DND-41 (cell line): ENCODE measurements at regions not wholly inside any gene's neighbourhood (a gene's known extent, or its start where the extent isn't known, plus 50 kb on each side); places are given as distances from the start of the nearest gene placed in this dataset.

Source experiments
- ATAC-seq: fragments of 200-7000 bp; cut with Tn5 transposase; 3 replicates; pipeline ENCODE4 v1.9.1; 2021; ENCODE audit warnings: low read depth; ENCODE audit not compliant: insufficient read depth
- DNase-seq: peaks from one replicate; pipeline ENCODE4 v3.0.0-alpha.2; 2020
- H2AFZ ChIP-seq: 2 replicates; pipeline ENCODE4 v1.6.0; 2012; ENCODE audit warnings: low read depth, low read length
- H3K27ac ChIP-seq: 2 replicates; pipeline ENCODE4 v1.5.1; 2012; ENCODE audit warnings: low read length, inconsistent platforms
- H3K27me3 ChIP-seq: fragments of 200-600 bp; sonication (generic); 2 replicates; pipeline ENCODE4 v1.6.0; 2012; ENCODE audit warnings: low read length, mild to moderate bottlenecking, inconsistent platforms; ENCODE audit not compliant: insufficient read depth, poor library complexity
- H3K36me3 ChIP-seq: 2 replicates; pipeline ENCODE4 v1.5.1; 2012; ENCODE audit warnings: low read length, inconsistent platforms; ENCODE audit not compliant: insufficient read depth
- H3K4me1 ChIP-seq: 2 replicates; pipeline ENCODE4 v1.5.1; 2012; ENCODE audit warnings: mild to moderate bottlenecking, low read length; ENCODE audit not compliant: insufficient read depth
- H3K4me2 ChIP-seq: 2 replicates; pipeline ENCODE4 v1.6.0; 2012; ENCODE audit warnings: mild to moderate bottlenecking, moderate library complexity, low read length, inconsistent platforms; ENCODE audit not compliant: insufficient read depth
- H3K4me3 ChIP-seq, 2 experiments: fragments of 200-600 bp in 1 of 2; shearing (Covaris generic) in 1 of 2; 2 replicates each; pipeline ENCODE4 v1.5.1; 2012 to 2016; ENCODE audit warnings: inconsistent platforms in 2 of 2, low read length in 2 of 2, mild to moderate bottlenecking in 2 of 2, low read depth in 1 of 2, moderate library complexity in 1 of 2
- H3K79me2 ChIP-seq: 2 replicates; pipeline ENCODE4 v1.6.0; 2012; ENCODE audit warnings: low read length, inconsistent platforms; ENCODE audit not compliant: insufficient read depth
- H3K9ac ChIP-seq: 2 replicates; pipeline ENCODE4 v1.6.0; 2012; ENCODE audit warnings: low read depth, mild to moderate bottlenecking, inconsistent platforms, low read length, moderate library complexity
- H3K9me3 ChIP-seq: 2 replicates; pipeline ENCODE4 v1.5.1; 2012; ENCODE audit warnings: low read length, moderate library complexity, mild to moderate bottlenecking, inconsistent platforms; ENCODE audit not compliant: insufficient read depth, severe bottlenecking
- H4K20me1 ChIP-seq: 2 replicates; pipeline ENCODE4 v1.6.0; 2012; ENCODE audit warnings: low read length; ENCODE audit not compliant: insufficient read depth
- EZH2 ChIP-seq: IDR thresholded peaks from 3 replicates; pipeline ENCODE4 v1.6.1; 2012; ENCODE audit warnings: borderline replicate concordance, low read depth, mild to moderate bottlenecking, moderate library complexity, low read length, inconsistent platforms; ENCODE audit not compliant: severe bottlenecking
- TF ChIP-seq, protein P1 (sequence below): IDR thresholded peaks from 2 replicates; pipeline ENCODE4 v1.5.1; 2012; ENCODE audit warnings: borderline replicate concordance, low read length, moderate library complexity, mild to moderate bottlenecking; ENCODE audit not compliant: poor library complexity, severe bottlenecking; ENCODE audit errors: extremely low read depth

DNA sequence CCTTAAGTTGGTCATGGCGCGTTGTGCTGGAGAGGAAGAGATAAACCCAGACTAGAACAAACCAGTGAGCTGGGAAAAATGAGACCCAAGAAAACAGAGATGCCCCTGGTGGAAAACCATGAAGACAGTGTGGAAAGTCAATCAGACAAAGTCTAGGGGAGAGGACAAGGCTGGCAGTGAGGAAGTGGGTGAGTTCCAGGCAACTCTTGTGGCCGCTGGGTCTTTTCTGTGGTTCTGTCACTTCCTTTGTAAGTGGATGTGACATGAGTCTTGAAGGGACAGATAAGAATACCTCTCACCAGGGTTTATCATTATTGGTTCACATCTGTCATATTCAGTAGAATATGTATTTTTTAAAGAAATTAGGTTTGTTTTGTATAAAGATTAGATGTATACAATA is 738.4 kb downstream of the DHX35 start:
- Histone ChIP-seq H3K4me1 (peaks cover 15% of the 10 kb centered on the region), H3K36me3 (no peaks in the 10 kb centered on the region), H3K4me3 (no peak overlapping the region), H4K20me1 (no peaks in the 10 kb centered on the region), H3K4me2 (no peak overlapping the region), H3K27me3 (no peaks in the 10 kb centered on the region), H3K9ac (no peak overlapping the region), H2AFZ (no peak overlapping the region), H3K79me2 (no peaks in the 10 kb centered on the region), H3K27ac (no peak overlapping the region), H3K9me3 (no peaks in the 10 kb centered on the region)
- TF ChIP-seq, protein P1, sequence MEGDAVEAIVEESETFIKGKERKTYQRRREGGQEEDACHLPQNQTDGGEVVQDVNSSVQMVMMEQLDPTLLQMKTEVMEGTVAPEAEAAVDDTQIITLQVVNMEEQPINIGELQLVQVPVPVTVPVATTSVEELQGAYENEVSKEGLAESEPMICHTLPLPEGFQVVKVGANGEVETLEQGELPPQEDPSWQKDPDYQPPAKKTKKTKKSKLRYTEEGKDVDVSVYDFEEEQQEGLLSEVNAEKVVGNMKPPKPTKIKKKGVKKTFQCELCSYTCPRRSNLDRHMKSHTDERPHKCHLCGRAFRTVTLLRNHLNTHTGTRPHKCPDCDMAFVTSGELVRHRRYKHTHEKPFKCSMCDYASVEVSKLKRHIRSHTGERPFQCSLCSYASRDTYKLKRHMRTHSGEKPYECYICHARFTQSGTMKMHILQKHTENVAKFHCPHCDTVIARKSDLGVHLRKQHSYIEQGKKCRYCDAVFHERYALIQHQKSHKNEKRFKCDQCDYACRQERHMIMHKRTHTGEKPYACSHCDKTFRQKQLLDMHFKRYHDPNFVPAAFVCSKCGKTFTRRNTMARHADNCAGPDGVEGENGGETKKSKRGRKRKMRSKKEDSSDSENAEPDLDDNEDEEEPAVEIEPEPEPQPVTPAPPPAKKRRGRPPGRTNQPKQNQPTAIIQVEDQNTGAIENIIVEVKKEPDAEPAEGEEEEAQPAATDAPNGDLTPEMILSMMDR, result peak; percentile 8
- TF ChIP-seq EZH2, result no peak
- DNase-seq (peak; percentile 74), ATAC-seq (peak; percentile 98)

DNA sequence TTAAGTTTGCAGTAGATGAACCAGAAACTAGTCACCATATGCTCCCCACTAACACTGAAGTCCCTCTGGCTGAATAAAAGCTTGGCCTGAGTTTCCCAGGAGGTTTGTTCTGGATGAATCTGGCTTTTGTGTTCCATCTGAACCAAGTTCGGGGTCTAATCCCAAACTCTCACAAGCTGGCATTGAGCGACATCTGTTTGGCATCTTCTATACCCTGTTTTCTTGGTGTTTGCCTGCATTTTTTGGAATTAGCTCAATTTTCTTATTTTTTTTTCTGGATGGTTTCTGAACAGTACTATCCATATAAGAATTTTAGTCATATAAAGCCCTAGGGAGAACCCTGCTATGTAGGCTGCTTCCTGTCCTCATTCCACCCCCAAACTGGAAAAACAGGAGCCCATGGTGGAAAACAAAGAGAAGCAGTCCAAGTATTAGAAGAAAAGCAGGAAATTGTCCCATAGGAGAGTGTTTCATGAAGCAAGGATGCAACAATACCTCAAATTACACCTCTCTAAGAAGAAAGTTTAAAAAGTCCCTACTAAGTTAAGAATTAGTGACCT is 737.1 kb downstream of the DHX35 start:
- Histone ChIP-seq H3K4me2 (no peak overlapping the region), H3K4me3 (no peak overlapping the region), H4K20me1 (no peaks in the 10 kb centered on the region), H3K9ac (no peak overlapping the region), H3K4me1 (peaks cover 15% of the 10 kb centered on the region), H2AFZ (no peak overlapping the region), H3K79me2 (no peaks in the 10 kb centered on the region), H3K9me3 (no peaks in the 10 kb centered on the region), H3K36me3 (no peaks in the 10 kb centered on the region), H3K27me3 (no peaks in the 10 kb centered on the region), H3K27ac (no peak overlapping the region)
- no peak for ATAC-seq
- DNase-seq, result no peak
- no peak for TF ChIP-seq EZH2

DNA sequence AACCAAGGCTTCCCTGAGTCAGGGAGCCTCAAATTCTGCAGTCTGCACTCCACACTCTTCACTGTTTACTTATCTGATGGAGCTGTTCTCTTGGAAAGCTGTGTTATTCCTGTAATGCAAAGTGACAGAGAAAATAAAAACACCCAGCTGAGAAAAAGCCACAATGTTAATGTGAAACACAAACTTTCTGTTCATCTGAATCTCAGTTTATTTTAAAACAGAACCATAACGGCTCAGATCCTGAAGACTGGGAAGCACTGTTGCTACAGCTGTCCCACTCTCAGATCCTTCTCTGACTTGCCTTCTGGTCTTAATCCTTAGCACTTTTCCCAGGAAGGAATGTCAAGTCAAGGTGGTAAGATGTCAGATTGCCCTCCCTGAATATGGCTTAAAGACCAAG is 736.6 kb downstream of the DHX35 start:
- H3K4me3 ChIP-seq, result no peak overlapping the region
- no peaks in the 10 kb centered on the region for H3K36me3 ChIP-seq
- no peaks in the 10 kb centered on the region for H3K27me3 ChIP-seq
- no peaks in the 10 kb centered on the region for H3K79me2 ChIP-seq
- no peak overlapping the region for H3K27ac ChIP-seq
- no peak overlapping the region for H2AFZ ChIP-seq
- TF ChIP-seq EZH2, result no peak
- TF ChIP-seq, protein P1, result no peak
- no peak overlapping the region for H3K9ac ChIP-seq
- H3K9me3 ChIP-seq, result no peaks in the 10 kb centered on the region
- peaks cover 15% of the 10 kb centered on the region for H3K4me1 ChIP-seq
- H3K4me2 ChIP-seq, result no peak overlapping the region
- DNase-seq (no peak), ATAC-seq (no peak)
- no peaks in the 10 kb centered on the region for H4K20me1 ChIP-seq

DNA sequence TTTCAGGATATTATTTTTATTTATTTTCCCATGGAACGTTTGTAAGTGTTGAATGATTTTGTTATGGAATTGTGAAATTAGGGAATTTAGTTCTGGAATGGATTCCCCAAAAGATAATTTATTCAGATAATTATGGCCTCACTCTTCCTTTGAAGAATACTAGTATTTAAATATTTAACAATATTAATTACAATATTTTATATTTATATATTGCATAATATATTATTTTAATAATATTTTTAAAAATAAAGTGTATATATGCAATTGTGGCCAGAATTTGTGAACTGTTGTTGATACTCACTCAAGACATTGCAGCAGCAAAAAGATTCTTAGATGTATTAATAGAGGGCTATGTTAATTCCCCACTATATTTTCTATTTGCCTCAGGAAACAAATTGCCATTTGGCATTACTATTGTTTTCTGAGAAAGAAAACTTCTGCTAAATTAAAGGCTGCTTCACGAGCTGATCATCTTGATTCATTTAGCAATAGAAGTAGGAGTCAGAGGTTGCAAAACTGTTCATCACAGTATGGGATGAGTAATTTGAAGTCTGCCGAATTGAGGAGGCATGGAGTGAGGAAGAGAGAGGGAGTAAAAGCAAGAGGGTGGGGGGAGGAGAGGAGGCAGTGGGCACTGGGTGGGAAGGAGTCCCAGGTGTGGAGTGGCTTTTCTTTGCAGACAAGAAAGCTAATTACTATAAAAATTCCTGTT is 729.2 kb downstream of the DHX35 start:
- no peak overlapping the region for H3K9ac ChIP-seq
- H3K27me3 ChIP-seq, result no peaks in the 10 kb centered on the region
- H3K79me2 ChIP-seq, result no peaks in the 10 kb centered on the region
- H3K4me3 ChIP-seq, result no peak overlapping the region
- H4K20me1 ChIP-seq, result no peaks in the 10 kb centered on the region
- DNase-seq, result no peak
- ATAC-seq, result no peak
- no peaks in the 10 kb centered on the region for H3K36me3 ChIP-seq
- H3K4me1 ChIP-seq, result peaks cover 2% of the 10 kb centered on the region; the same call in 1 of the 2 replicates
- no peak overlapping the region for H3K4me2 ChIP-seq
- H2AFZ ChIP-seq, result no peak overlapping the region
- TF ChIP-seq, protein P1, result no peak
- TF ChIP-seq EZH2, result no peak
- H3K27ac ChIP-seq, result no peak overlapping the region
- H3K9me3 ChIP-seq, result no peaks in the 10 kb centered on the region
